SK-N-SH treated with all-trans-retinoic acid at 6 μM for 48 hours (cell line): ENCODE measurements at regions not wholly inside any gene's neighbourhood (a gene's known extent, or its start where the extent isn't known, plus 50 kb on each side); places are given as distances from the start of the nearest gene placed in this dataset.

Experiments used
- ATAC-seq: fragments of 200-7000 bp; cut with Tn5 transposase; 3 replicates; pipeline ENCODE4 v1.9.1; 2020; ENCODE audit warnings: mild to moderate bottlenecking, moderate library complexity
- ARNTL ChIP-seq: fragments of 450-650 bp; formaldehyde crosslinking; IDR thresholded peaks from 2 replicates; pipeline ENCODE4 v1.5.0; 2020; ENCODE audit warnings: low read depth, mild to moderate bottlenecking, moderate library complexity, borderline replicate concordance
- BACH2 ChIP-seq: fragments of 250-450 bp; sonication (Bioruptor Pico); IDR thresholded peaks from 2 replicates; pipeline ENCODE4 v1.9.0; 2021; ENCODE audit warnings: mild to moderate bottlenecking, borderline replicate concordance
- CREB5 ChIP-seq: fragments of 250-450 bp; sonication (Bioruptor Pico); IDR thresholded peaks from 2 replicates; pipeline ENCODE4 v1.5.1; 2020; ENCODE audit warnings: low read depth, mild to moderate bottlenecking, moderate library complexity
- CSDC2 ChIP-seq: fragments of 250-450 bp; sonication (Bioruptor Pico); IDR thresholded peaks from 2 replicates; pipeline ENCODE4 v1.5.0; 2020; ENCODE audit warnings: mild to moderate bottlenecking, moderate library complexity
- ESRRG ChIP-seq: fragments of 250-450 bp; sonication (Bioruptor Pico); IDR thresholded peaks from 2 replicates; pipeline ENCODE4 v1.6.1; 2021; ENCODE audit warnings: mild to moderate bottlenecking
- GLIS3 ChIP-seq: fragments of 250-450 bp; sonication (Bioruptor Pico); IDR thresholded peaks from 2 replicates; pipeline ENCODE4 v1.5.0; 2020; ENCODE audit warnings: mild to moderate bottlenecking, moderate library complexity
- ISL1 ChIP-seq: fragments of 250-450 bp; sonication (Bioruptor Pico); IDR thresholded peaks from 2 replicates; pipeline ENCODE4 v2.1.2; 2022; ENCODE audit warnings: mild to moderate bottlenecking, moderate library complexity
- OSR1 ChIP-seq: fragments of 250-450 bp; sonication (Bioruptor Pico); IDR thresholded peaks from 2 replicates; pipeline ENCODE4 v1.8.0; 2022; ENCODE audit warnings: moderate library complexity, mild to moderate bottlenecking, inconsistent platforms
- PATZ1 ChIP-seq: fragments of 250-450 bp; sonication (Bioruptor Pico); IDR thresholded peaks from 2 replicates; pipeline ENCODE4 v1.8.0; 2020; ENCODE audit warnings: mild to moderate bottlenecking, moderate library complexity, borderline replicate concordance
- POU6F1 ChIP-seq: fragments of 250-450 bp; sonication (Bioruptor Pico); IDR thresholded peaks from 2 replicates; pipeline ENCODE4 v1.8.0; 2021; ENCODE audit warnings: low read depth, mild to moderate bottlenecking, moderate library complexity, borderline replicate concordance
- PPARA ChIP-seq: fragments of 250-450 bp; sonication (Bioruptor Pico); IDR thresholded peaks from 2 replicates; pipeline ENCODE4 v1.5.0; 2020; ENCODE audit warnings: mild to moderate bottlenecking, borderline replicate concordance
- RARB ChIP-seq: fragments of 250-450 bp; sonication (Bioruptor Pico); IDR thresholded peaks from 2 replicates; pipeline ENCODE4 v1.8.0; 2021; ENCODE audit warnings: mild to moderate bottlenecking, moderate library complexity
- SNAI2 ChIP-seq: fragments of 250-450 bp; sonication (Bioruptor Pico); IDR thresholded peaks from 2 replicates; pipeline ENCODE4 v1.5.0; 2020; ENCODE audit warnings: mild to moderate bottlenecking, moderate library complexity
- TCF4 ChIP-seq: fragments of 250-450 bp; sonication (Bioruptor Pico); IDR thresholded peaks from 2 replicates; pipeline ENCODE4 v1.8.0; 2021; ENCODE audit warnings: mild to moderate bottlenecking, moderate library complexity, borderline replicate concordance
- TOX ChIP-seq: fragments of 250-450 bp; sonication (Bioruptor Pico); IDR thresholded peaks from 2 replicates; pipeline ENCODE4 v1.8.0; 2021; ENCODE audit warnings: mild to moderate bottlenecking, moderate library complexity, borderline replicate concordance
- ZC3H10 ChIP-seq: fragments of 250-450 bp; sonication (Bioruptor Pico); IDR thresholded peaks from 2 replicates; pipeline ENCODE4 v1.5.1; 2021; ENCODE audit warnings: mild to moderate bottlenecking, moderate library complexity
- ZFP3 ChIP-seq: fragments of 250-450 bp; sonication (Bioruptor Pico); IDR thresholded peaks from 2 replicates; pipeline ENCODE4 v1.5.0; 2020; ENCODE audit warnings: mild to moderate bottlenecking, moderate library complexity
- ZFP30 ChIP-seq: fragments of 450-650 bp; formaldehyde crosslinking; IDR thresholded peaks from 2 replicates; pipeline ENCODE4 v1.5.0; 2022; ENCODE audit warnings: mild to moderate bottlenecking, moderate library complexity
- ZNF565 ChIP-seq: fragments of 450-650 bp; formaldehyde crosslinking; conservative IDR thresholded peaks from 2 replicates; pipeline ENCODE4 v1.5.0; 2020; ENCODE audit warnings: low read depth, mild to moderate bottlenecking, moderate library complexity
- ZNF70 ChIP-seq: fragments of 450-650 bp; formaldehyde crosslinking; IDR thresholded peaks from 2 replicates; pipeline ENCODE4 v1.5.0; 2020; ENCODE audit warnings: mild to moderate bottlenecking, moderate library complexity
- ZNF8 ChIP-seq: fragments of 450-650 bp; formaldehyde crosslinking; IDR thresholded peaks from 2 replicates; pipeline ENCODE4 v1.5.0; 2020; ENCODE audit warnings: mild to moderate bottlenecking, moderate library complexity
- TF ChIP-seq, protein P1 (sequence below): fragments of 250-450 bp; sonication (Bioruptor Pico); IDR thresholded peaks from 2 replicates; pipeline ENCODE4 v1.5.0; 2020; ENCODE audit warnings: mild to moderate bottlenecking, moderate library complexity
- TF ChIP-seq, protein P2 (sequence below): fragments of 250-450 bp; sonication (Bioruptor Pico); IDR thresholded peaks from 2 replicates; pipeline ENCODE4 v1.5.1; 2021; ENCODE audit warnings: mild to moderate bottlenecking, moderate library complexity

GRCh38 chr6:21321076-21321475, 272.5 kb upstream of the SOX4 start:
- TF ChIP-seq BACH2: no peak
- TF ChIP-seq, protein P1, sequence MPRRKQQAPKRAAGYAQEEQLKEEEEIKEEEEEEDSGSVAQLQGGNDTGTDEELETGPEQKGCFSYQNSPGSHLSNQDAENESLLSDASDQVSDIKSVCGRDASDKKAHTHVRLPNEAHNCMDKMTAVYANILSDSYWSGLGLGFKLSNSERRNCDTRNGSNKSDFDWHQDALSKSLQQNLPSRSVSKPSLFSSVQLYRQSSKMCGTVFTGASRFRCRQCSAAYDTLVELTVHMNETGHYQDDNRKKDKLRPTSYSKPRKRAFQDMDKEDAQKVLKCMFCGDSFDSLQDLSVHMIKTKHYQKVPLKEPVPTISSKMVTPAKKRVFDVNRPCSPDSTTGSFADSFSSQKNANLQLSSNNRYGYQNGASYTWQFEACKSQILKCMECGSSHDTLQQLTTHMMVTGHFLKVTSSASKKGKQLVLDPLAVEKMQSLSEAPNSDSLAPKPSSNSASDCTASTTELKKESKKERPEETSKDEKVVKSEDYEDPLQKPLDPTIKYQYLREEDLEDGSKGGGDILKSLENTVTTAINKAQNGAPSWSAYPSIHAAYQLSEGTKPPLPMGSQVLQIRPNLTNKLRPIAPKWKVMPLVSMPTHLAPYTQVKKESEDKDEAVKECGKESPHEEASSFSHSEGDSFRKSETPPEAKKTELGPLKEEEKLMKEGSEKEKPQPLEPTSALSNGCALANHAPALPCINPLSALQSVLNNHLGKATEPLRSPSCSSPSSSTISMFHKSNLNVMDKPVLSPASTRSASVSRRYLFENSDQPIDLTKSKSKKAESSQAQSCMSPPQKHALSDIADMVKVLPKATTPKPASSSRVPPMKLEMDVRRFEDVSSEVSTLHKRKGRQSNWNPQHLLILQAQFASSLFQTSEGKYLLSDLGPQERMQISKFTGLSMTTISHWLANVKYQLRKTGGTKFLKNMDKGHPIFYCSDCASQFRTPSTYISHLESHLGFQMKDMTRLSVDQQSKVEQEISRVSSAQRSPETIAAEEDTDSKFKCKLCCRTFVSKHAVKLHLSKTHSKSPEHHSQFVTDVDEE: no peak
- TF ChIP-seq ZC3H10 (CRISPR knock-in tag): no peak
- no peak for ATAC-seq

GRCh38 chr6:21321531-21321930, 272.0 kb upstream of the SOX4 start:
- TF ChIP-seq PATZ1 (CRISPR knock-in tag): no peak
- no peak for TF ChIP-seq OSR1
- TF ChIP-seq ZNF70 (CRISPR knock-in tag): no peak
- no peak for TF ChIP-seq ZFP3 (CRISPR knock-in tag)
- TF ChIP-seq BACH2: no peak
- TF ChIP-seq ZNF565 (CRISPR knock-in tag): no peak
- no peak for TF ChIP-seq ZC3H10 (CRISPR knock-in tag)
- no peak for TF ChIP-seq ISL1 (CRISPR knock-in tag)
- no peak for TF ChIP-seq RARB (CRISPR knock-in tag)
- TF ChIP-seq, protein P1: no peak
- no peak for TF ChIP-seq PPARA
- TF ChIP-seq CSDC2: no peak
- no peak for TF ChIP-seq ZFP30
- no peak for TF ChIP-seq CREB5 (CRISPR knock-in tag)
- TF ChIP-seq GLIS3 (CRISPR knock-in tag): no peak
- TF ChIP-seq TCF4 (CRISPR knock-in tag): no peak
- TF ChIP-seq SNAI2 (CRISPR knock-in tag): no peak
- TF ChIP-seq TOX (CRISPR knock-in tag): no peak
- no peak for TF ChIP-seq ESRRG (CRISPR knock-in tag)
- ATAC-seq: no peak

GRCh38 chr6:21323577-21323976, 270.0 kb upstream of the SOX4 start:
- no peak for TF ChIP-seq ZNF70 (CRISPR knock-in tag)
- no peak for TF ChIP-seq ZFP3 (CRISPR knock-in tag)
- TF ChIP-seq GLIS3 (CRISPR knock-in tag): no peak
- no peak for TF ChIP-seq TOX (CRISPR knock-in tag)
- TF ChIP-seq RARB (CRISPR knock-in tag): no peak
- TF ChIP-seq ESRRG (CRISPR knock-in tag): no peak
- TF ChIP-seq ISL1 (CRISPR knock-in tag): no peak
- TF ChIP-seq ARNTL (CRISPR knock-in tag): no peak
- TF ChIP-seq ZNF565 (CRISPR knock-in tag): no peak
- no peak for TF ChIP-seq BACH2
- no peak for TF ChIP-seq SNAI2 (CRISPR knock-in tag)
- TF ChIP-seq ZNF8 (CRISPR knock-in tag): no peak
- no peak for TF ChIP-seq CSDC2
- TF ChIP-seq POU6F1 (CRISPR knock-in tag): no peak
- TF ChIP-seq ZFP30: no peak
- TF ChIP-seq, protein P2, sequence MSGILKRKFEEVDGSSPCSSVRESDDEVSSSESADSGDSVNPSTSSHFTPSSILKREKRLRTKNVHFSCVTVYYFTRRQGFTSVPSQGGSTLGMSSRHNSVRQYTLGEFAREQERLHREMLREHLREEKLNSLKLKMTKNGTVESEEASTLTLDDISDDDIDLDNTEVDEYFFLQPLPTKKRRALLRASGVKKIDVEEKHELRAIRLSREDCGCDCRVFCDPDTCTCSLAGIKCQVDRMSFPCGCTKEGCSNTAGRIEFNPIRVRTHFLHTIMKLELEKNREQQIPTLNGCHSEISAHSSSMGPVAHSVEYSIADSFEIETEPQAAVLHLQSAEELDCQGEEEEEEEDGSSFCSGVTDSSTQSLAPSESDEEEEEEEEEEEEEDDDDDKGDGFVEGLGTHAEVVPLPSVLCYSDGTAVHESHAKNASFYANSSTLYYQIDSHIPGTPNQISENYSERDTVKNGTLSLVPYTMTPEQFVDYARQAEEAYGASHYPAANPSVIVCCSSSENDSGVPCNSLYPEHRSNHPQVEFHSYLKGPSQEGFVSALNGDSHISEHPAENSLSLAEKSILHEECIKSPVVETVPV (CRISPR knock-in tag): no peak
- TF ChIP-seq PPARA: no peak
- no peak for TF ChIP-seq TCF4 (CRISPR knock-in tag)
- no peak for TF ChIP-seq OSR1
- TF ChIP-seq CREB5 (CRISPR knock-in tag): no peak
- no peak for ATAC-seq
